Ureter (tissue), 1 donor: ENCODE measurements at regions not wholly inside any gene's neighbourhood (a gene's known extent, or its start where the extent isn't known, plus 50 kb on each side); places are given as distances from the start of the nearest gene placed in this dataset.

Experiments used
- DNase-seq: peaks from one replicate; pipeline ENCODE4 v3.0.0-alpha.2; 2020; ENCODE audit warnings: low spot score
- donor health status: DM: yes; HTN: yes; CAD: no.

DNA sequence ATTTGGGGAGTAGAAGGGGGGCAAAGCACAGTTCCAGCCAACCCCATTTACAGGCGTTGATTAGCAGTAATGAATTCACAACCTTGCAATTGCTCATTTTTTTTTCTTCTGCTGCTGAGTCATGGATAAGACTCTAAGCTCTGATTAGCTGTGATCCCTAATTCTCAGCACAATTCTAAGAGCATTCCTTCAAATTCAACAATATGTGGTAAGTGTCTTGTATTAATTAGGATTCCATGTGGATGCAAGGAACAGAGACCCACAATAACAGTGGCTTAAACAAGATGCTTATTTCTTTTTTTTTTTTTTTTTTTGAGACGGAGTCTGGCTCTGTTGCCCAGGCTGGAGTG lies 133.4 kb downstream of the PALM2AKAP2 start:
- no peak for DNase-seq

DNA sequence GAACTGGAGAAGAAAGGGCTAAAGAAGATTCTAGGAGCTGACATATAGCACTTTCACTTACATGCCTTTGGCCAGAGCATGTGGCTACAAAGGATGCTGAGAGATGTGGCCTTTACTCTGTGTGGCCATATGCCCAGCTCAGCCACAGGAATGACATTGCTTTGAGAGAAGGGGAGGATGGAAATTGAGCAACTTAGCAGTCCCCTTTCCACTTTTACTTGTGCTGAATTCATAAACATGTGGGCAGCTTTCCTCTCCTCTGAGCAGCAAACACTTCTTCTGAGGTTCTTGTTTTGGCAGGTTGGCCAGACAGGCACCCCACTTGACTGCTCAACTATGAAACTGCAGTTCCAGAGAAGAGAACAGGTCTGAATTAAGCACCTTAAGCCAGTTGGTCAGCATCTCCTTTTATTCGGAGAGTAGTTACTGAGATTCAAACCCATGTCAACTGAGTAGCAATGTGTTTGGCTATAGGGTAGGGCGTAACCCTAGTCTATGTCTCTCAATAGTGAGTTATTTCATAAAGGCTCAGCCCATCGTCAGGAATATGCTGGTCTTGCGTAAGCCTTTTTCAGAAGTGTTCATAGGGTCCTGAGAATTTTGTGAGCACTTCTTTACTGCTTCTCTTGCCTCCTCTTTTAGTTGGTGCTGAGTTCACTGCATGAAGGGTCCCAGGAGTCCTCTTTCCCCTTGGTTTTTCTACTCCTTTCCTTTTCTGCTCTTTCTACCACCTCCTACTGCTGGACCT lies 134.5 kb downstream of the PALM2AKAP2 start:
- no peak for DNase-seq

GRCh38 chr9:109916316-109916715 lies 136.3 kb downstream of the PALM2AKAP2 start:
- DNase-seq: no peak

GRCh38 chr9:109918339-109919163 lies 138.6 kb downstream of the PALM2AKAP2 start:
- no peak for DNase-seq

DNA sequence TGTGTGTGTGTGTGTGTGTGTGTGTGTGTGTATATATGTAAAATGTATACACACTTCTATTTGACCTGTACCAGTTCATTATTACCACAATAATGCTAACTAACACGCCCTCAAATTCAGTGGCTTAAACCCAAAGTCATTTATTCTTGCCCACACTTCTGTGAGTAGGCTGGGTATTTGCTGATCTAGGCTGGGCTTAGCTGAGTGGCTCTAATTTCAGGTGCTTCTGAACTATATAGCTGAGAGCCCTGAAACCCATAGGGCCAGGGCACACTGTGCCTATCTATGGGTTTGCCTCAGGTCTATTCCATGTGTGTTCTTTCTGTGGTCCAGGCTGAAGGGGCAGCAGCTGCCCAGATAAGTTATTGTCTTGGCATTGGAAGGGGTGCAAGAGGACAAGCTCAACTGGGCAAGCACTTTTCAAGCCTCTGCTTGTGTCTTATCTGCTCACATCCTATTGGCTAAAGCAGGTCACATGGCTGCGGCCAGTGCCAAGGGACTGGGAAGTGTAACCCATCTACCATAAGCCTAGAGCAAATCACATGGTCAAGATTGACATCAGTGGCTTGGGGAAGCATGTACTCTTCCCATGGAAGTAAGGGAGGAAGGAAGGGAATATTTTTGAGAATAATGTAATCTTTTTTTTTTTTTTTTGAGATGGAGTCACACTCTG lies 139.9 kb downstream of the PALM2AKAP2 start:
- no peak for DNase-seq

DNA sequence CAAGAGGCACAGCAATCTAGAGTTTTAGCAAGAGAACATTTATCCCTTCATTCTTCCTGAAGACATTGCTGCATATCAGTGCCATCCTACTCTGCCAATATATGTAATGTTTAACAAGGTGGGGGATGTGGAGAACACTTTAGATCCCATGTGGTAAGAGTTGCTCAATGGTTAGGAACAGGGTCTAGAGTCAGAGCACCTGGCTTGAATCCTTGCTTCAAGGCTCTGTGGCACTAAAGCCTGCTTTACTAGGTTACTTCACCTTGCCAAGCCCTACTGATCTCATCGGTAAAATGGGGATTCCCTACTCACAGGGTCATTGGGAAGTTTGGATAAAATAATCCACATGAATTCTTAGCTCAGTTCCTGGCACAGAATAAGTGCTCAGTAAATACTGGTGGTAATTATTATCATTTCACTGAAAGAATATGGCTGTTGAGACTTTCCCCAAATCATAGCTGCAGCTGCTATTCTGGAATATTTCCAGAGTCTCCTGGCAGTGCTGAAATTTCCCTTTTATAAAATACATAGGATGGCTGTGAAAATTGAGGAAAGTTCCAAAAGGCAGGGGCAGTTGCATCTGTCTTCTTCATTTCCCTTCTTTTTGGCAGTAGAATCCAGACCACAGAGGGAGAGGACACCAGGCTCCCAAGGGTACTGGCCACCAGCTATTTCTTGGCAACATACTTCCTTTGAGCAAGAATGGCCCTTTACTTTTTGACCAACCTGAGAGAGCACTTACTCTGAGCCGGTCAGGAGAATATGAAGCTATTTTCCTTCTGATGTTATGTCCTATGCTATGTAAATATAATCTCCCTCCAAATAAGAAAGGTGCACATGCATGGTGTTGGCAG lies 142.8 kb downstream of the PALM2AKAP2 start:
- DNase-seq: no peak

GRCh38 chr9:109923471-109923760 lies 143.4 kb downstream of the PALM2AKAP2 start:
- DNase-seq: no peak

DNA sequence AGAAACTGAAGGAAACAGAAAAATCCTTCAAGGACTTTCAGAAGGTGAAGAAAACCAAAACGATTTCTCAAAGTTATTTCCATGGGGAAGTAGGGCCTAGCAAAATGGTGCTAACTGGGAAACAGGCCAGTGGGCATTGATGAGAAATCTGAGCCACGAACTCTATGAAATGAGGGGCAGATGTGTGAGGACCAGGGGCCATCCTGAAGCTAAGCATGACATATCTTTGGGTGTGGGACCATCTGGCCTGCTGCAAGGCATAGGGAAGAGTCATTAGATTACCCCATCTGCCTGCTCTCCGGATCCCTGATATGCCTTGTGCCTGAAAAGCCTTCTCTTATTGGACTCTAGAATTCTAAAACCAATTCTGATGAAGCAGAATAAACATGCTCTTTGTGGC lies 143.8 kb downstream of the PALM2AKAP2 start:
- DNase-seq: no peak

DNA sequence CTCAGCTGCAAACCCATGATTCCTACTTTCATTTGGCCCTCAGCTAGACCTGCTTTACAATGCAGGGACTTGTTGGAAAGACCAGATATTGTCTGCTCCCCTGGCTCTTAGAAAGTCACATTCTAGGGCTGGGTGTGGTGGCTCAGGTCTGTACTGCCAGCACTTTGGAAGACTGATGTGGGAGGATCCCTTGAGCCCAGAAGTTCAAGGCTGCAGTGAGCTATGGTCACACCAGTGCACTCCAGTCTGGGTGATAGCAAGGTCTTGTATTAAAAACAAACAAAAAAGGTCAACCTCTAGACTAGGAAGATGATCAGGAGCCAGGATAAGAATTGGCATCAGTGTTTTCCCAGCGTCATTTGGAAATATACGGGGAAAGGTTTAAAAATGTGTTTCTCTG lies 145.8 kb downstream of the PALM2AKAP2 start:
- no peak for DNase-seq

DNA sequence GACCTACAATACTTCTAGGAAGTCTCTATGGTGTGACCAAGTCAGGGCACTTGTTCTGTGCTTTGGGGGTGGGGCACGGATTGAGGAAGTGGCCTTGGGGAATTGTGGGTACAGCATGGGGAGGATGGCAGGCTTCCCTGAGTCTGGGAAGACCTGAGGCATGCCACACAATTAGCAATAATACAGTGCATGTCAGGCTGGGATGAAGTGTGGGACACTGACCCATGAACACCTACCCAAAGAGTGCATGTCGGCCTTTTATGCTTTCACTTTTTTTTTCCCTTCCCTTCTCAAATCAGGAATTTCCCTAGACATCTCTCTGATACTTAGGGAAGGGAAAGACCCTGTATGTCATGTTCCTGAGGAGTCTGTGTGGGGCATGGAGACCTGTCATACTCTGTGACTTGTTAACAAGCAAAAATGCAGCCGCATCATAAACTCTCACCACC lies 146.4 kb downstream of the PALM2AKAP2 start:
- DNase-seq: no peak

DNA sequence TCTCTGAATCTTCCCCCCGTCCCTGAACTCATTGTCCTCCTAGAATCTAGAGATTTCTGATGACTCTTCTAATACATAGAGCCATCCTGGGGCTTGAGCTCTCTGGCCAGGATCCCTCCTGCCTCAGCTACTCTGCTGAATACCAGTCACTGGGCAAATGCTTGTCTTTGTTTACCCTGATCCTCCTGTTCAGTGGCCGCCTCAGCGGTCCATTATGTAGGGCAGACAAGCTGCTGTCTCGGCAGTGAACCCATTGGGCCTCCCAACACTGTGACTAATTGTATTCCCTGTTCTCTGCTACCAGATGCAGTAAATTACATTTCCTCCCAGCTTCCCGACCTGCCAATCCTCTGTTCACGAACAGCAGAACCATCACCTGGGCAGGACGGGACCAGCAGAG lies 151.6 kb downstream of the PALM2AKAP2 start:
- DNase-seq: no peak

DNA sequence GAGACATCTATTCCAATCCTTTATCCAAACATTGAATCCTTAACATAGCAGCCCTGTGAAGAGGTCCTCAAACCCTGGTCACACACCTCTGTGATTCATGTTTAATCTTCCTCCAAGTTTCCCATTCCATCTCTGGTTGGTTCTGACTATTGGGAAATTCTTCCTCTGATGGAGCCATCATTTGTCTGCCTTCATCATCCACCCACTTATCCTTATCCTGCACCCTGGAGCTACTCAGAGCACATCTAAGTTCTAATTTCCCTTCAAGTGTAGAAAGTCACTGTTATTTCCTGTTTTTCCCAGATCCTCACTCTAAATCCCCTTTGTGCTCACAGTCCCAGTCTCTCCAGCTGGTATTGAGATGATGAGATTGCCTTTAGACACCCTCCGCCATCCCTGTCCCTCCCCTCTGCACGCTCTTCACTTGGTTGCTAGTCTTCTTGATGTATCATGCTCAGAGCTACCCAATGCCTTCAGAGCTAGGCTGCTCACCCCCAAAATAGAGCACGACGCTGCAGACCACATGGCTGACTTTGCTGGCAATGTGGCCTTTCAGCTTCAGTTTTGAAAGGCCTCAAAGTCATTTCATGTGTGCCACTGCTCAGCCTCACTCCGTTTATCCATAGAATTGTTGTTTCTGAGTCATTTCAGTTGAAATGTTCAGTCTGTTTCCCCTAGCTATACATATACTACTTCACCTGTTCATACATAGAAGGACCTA lies 154.3 kb downstream of the PALM2AKAP2 start:
- no peak for DNase-seq

GRCh38 chr9:109934857-109935215 lies 154.8 kb downstream of the PALM2AKAP2 start:
- no peak for DNase-seq

DNA sequence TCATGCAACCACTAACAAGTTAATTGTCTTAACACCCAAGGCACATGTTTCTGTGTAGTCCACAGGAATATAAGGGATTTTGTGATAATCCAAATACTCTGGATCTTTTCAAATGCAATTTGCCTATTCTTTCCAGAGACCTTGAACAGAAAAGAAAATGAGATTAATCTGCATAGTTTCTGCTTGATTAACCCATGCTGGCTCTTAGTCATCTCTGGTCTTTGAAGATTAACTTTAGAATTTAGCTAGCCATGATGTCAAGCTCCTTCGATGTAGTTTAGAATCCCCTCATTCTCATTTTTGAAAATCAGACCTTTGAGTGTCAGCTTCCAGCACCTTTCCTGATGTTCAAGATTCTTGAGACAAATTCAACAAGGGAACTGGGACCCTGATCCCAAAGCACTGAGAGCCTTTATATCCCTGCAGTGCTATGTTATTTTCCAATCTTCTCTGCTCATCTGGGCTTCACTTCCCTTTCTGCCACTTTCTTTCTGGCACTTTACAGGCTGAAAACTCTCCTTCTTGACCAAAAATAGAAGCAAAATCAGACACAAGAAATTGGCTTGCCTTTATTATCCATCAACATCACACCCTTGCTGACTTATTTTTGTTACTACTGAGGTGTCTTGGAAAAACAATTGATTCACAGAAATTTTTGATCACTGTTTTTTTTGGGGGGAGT lies 155.5 kb downstream of the PALM2AKAP2 start:
- DNase-seq: no peak

- no peak for DNase-seq
Measured at GRCh38 chr9:109937861-109938453, 158.0 kb downstream of the PALM2AKAP2 start.

DNA sequence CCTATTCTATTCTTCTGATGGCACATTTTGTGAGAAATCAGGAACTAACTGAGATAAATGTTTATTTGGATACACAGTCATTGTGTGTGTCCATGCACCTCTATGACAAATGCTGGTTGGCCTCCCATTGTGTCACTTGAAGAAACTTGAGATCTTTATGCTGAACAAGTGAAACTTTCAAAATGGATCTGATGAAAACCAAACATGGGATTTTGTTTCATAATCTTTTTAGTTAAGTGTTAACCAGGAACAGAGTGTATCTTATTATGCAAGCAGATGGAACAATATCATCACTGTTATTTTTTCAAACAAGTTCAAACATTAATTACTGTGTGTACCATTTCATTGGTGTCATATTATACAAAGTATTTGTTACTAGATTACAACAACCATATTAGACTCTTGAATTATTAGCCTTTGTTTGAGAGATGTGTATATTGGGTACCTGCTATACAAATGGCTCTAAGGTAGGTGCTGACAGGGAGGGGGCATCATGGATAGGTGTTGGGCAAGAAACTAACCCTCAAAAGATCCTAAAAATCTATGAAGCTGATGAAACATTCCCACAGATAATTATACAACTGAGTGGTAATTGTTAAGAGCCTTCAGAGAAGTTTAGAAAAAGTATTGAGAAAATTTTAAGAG lies 159.8 kb downstream of the PALM2AKAP2 start:
- no peak for DNase-seq

GRCh38 chr9:109940561-109940960 lies 160.6 kb downstream of the PALM2AKAP2 start:
- no peak for DNase-seq

DNA sequence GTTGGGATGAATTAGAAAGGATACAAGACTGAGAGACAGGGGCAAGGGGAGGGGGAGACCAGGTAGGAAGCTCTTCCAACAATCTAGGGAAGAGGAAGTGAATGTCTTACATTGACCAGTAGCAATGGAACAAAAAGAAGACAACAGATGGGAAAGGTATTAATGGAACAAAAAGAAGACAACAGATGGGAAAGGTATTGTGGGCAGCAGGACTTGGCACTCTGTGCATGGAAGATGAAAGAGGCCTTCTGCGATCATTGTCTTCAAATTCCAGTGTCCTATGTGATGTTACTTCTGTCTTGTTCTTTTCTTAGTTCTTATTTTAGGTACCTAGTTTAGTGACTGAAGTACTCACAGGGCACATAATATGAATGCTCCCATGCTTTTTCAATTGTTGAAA lies 161.8 kb downstream of the PALM2AKAP2 start:
- DNase-seq: no peak

GRCh38 chr9:109945573-109945972 lies 165.6 kb downstream of the PALM2AKAP2 start:
- no peak for DNase-seq

GRCh38 chr9:109948453-109948852 lies 168.5 kb downstream of the PALM2AKAP2 start:
- no peak for DNase-seq
